Fibroblast of gingiva (primary cell): ENCODE measurements at regions not wholly inside any gene's neighbourhood (a gene's known extent, or its start where the extent isn't known, plus 50 kb on each side); places are given as distances from the start of the nearest gene placed in this dataset.
A peak's percentile ranks its signal among the peaks of the same experiment; 100 is the strongest.

Experiments used
- DNase-seq: peaks from one replicate; pipeline ENCODE4 v3.0.0-alpha.2; 2011; ENCODE audit warnings: low read depth

GRCh38 chr7:155216475-155217272 lies 81.0 kb upstream of the INSIG1 start:
- no peak for DNase-seq

DNA sequence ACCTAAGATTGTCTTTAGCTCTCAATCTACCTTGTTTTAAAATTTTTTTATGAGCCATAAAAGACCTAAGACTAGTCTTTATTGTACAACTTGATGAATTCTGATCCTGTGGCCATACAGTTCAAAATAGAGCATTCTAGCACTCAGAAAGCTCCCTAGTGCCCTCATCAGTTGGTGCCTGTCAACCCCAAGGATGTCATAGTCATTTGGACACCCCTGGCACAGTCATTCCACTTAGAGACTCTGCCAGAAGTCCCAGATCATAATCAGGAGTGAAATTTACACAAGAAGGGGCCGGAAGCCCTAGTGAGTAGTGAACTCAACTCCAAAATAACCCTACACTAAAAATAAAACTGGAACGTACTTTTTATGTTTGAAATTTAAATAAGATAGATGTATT lies 80.0 kb upstream of the INSIG1 start:
- no peak for DNase-seq

GRCh38 chr7:155218276-155219153 lies 79.2 kb upstream of the INSIG1 start:
- DNase-seq: no peak

DNA sequence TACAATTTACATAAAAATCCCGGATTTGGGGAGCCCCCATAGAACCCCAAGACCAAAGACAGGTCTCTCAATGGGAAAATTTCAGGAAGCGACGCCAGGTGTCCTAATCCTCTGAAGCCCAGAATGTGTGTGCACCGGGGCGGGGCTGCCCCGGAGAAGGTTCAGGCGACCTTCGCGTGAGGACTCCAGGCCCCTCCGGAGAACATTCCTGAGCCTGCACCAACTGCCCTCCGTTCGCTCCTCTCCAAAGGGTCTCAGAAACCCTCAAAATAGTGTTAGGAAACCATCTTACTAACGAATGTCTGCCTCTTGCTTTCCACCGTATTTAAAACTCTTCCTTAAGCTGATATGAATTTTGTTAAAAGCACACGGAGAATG lies 78.5 kb upstream of the INSIG1 start:
- no peak for DNase-seq

GRCh38 chr7:155219947-155220769 lies 77.5 kb upstream of the INSIG1 start:
- DNase-seq: peak; percentile 78

GRCh38 chr7:155220903-155221302 lies 76.8 kb upstream of the INSIG1 start:
- DNase-seq: no peak

GRCh38 chr7:155221547-155221946 lies 76.1 kb upstream of the INSIG1 start:
- no peak for DNase-seq

DNA sequence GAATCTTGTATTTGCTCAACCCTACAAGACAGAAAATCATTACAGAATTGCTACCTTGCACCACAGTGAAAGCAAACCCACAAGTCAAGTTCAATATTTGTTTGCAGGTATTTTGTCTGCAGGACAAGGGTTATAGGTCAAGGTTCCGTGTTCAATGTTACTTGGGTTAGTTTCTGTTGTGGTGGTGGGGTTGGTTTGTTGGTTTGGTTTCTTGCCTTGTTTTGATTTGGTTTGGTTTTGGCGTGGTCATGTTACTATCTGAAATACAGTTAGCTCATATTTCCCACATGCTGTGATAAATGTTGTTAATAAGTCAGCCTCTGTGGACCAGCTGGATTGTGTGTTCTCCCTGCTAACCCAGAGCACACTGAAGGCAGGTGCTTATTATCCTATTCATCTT lies 75.6 kb upstream of the INSIG1 start:
- no peak for DNase-seq

- no peak for DNase-seq
Observed at GRCh38 chr7:155222573-155222972, 75.1 kb upstream of the INSIG1 start.

DNA sequence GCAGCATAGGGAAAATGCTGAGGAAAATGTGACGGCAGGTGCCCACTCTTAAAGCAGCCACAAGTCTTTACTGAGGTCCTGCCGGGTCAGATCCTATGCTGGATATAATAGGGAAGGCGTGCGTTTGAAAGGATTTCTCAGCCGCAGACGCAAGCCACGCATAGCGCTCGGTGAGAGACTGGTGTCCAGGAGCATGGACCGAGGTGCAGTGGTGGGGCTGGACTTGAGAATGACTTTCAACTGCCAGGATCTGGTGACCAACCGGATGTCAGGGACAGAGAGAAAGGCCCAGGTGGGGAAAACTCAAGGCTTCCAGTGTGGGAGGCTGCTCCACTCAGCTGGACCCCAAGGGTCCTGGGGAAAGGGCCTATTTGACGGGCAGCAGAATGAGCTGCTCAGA lies 74.7 kb upstream of the INSIG1 start:
- no peak for DNase-seq

GRCh38 chr7:155223503-155223902 lies 74.2 kb upstream of the INSIG1 start:
- DNase-seq: no peak

- DNase-seq: no peak
Observed at GRCh38 chr7:155224116-155224811, 73.4 kb upstream of the INSIG1 start.

GRCh38 chr7:155225095-155225494 lies 72.6 kb upstream of the INSIG1 start:
- DNase-seq: no peak

DNA sequence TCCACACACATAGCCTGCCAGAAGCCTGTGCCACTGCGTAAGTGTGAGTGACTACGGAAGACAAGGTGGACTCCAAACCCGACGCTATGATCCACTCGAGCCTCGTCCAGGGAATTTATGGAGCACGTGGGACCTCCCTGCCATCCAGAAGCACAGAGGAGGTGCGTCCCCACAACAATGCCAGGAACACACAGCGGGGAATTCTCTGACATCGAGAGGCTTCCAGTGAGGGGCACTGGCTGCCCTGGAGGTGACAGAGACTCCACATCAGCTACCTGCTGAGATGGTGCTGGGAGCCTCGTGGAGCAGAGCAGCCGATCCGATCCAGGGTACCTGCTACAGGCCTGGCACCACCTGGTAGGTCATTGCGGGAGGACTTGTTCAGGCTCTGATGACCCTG lies 72.2 kb upstream of the INSIG1 start:
- DNase-seq: no peak

GRCh38 chr7:155226261-155227003 lies 71.2 kb upstream of the INSIG1 start:
- no peak for DNase-seq

DNA sequence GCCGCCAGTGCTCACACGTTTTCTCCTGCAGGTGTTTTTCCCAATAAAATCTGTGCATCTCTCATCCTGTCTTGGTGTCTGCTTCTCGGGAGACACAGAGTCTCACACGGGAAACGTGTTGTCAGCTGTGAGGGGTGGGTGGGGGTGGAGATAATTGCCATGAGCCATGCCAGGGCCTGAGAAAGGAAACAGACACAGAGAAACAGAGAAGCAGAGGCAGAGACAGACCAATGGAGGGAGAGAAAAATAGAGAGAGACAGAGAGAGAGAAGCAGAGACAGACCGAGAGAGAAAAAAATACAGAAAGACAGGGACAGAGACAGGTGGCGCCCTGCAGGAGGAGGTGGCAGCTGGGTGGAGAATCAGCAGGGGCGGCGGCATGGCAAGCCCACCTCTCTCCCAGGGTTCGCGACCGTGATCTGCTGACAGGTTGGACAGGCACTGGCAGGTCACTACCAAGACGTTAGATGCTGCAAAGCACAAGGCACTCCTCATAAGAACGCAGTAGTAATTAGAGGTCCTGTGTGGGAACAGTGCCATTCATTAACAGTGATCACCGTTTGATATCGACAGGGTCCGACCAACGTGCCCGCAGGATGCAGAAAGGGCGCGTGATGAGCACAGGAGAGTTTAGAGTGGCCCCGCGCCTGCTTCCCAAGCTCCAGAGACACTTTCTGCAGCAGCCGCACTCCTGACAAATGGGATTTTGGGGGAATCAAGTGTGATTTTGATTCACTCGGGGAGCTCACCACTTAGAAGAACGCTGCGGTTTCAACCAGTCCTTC lies 70.5 kb upstream of the INSIG1 start:
- no peak for DNase-seq

DNA sequence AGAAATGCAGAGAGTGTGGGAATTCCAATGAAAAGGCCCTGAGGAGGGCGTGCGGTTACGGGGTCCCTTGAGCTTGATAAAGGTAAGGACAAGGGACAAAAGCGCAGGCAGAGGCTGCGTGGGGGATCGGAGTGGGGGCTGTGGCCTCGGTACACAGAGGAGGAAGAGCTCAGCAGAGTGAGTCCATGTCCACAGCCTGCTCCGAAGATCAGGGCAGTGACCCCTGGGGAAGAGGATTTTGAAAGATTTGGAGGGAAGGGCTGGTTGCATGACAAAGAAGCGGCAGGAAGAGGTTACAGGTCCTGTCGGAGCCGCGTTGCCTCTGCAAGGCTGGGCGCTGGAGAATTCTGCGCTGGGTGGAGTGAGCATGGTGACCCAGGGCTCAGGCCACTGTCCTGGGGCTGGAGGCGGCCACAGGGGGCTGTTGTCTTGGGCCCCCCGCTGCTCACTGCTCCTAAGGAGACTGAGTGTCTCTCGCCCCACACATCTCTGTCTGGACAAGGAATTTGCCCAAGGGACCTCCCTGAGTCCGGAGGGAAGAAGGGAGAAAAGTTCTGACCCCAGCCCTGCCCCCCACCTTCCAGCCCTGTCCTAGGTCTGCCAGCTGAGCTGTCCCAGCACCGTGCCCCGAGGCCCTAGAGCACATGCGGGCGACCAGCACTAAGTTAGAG lies 69.8 kb upstream of the INSIG1 start:
- DNase-seq: no peak

DNA sequence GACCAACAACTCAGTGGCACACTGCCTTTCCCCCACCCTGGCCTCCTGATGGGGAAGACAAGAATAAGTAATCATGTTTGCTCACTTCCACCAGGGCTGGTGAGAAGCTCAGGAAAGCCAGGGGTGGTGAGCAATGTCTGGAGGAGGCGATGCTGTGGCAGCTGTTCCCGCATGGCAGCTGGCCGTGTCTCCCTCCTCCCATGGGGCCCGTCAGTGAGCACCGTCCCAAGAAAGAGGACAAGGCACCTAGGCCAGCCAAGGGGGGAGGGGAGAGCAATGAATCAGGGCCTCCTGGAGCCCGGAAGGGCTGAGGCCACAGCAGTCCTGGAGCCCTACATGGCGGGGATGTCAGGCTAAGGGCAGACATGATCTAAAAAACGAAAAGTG lies 69.2 kb upstream of the INSIG1 start:
- DNase-seq: no peak

GRCh38 chr7:155228894-155229293 lies 68.8 kb upstream of the INSIG1 start:
- DNase-seq: no peak
